ENCODE measurements at regions not wholly inside any gene's neighbourhood (a gene's known extent, or its start where the extent isn't known, plus 50 kb on each side); places are given as distances from the start of the nearest gene placed in this dataset.
"Not testable (repeated sequence)": the region's sequence is repeated elsewhere in the genome, so short reads cannot be mapped to it uniquely, and the experiment has no call there.

DNA sequence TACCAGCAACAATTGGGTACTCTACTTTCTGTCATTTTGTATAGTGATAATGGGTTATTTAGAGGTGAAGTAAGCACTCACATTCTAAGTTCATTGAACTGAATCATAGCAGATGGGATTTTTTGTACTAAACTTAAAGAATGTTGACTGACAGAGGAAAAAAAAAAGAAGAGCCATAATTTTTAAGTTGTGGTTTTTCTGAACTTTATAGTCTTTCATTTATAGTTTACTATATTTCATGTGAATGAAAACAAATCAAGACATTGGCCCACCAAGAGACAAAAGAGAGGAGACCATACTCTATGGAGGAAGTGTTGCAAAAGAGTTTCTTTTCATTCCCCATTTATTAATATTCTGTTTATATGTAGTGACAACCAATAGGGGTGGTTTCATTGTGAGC, 685.7 kb downstream of the BCKDHB start:
- TF ChIP-seq, protein P1, sequence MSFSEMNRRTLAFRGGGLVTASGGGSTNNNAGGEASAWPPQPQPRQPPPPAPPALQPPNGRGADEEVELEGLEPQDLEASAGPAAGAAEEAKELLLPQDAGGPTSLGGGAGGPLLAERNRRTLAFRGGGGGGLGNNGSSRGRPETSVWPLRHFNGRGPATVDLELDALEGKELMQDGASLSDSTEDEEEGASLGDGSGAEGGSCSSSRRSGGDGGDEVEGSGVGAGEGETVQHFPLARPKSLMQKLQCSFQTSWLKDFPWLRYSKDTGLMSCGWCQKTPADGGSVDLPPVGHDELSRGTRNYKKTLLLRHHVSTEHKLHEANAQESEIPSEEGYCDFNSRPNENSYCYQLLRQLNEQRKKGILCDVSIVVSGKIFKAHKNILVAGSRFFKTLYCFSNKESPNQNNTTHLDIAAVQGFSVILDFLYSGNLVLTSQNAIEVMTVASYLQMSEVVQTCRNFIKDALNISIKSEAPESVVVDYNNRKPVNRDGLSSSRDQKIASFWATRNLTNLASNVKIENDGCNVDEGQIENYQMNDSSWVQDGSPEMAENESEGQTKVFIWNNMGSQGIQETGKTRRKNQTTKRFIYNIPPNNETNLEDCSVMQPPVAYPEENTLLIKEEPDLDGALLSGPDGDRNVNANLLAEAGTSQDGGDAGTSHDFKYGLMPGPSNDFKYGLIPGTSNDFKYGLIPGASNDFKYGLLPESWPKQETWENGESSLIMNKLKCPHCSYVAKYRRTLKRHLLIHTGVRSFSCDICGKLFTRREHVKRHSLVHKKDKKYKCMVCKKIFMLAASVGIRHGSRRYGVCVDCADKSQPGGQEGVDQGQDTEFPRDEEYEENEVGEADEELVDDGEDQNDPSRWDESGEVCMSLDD (tag by site-specific recombination; IDR thresholded peaks at IDR 0.05): no peak
- TF ChIP-seq, protein P2, sequence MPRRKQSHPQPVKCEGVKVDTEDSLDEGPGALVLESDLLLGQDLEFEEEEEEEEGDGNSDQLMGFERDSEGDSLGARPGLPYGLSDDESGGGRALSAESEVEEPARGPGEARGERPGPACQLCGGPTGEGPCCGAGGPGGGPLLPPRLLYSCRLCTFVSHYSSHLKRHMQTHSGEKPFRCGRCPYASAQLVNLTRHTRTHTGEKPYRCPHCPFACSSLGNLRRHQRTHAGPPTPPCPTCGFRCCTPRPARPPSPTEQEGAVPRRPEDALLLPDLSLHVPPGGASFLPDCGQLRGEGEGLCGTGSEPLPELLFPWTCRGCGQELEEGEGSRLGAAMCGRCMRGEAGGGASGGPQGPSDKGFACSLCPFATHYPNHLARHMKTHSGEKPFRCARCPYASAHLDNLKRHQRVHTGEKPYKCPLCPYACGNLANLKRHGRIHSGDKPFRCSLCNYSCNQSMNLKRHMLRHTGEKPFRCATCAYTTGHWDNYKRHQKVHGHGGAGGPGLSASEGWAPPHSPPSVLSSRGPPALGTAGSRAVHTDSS (tag by site-specific recombination; IDR thresholded peaks at IDR 0.05): no peak
- TF ChIP-seq, protein P3, sequence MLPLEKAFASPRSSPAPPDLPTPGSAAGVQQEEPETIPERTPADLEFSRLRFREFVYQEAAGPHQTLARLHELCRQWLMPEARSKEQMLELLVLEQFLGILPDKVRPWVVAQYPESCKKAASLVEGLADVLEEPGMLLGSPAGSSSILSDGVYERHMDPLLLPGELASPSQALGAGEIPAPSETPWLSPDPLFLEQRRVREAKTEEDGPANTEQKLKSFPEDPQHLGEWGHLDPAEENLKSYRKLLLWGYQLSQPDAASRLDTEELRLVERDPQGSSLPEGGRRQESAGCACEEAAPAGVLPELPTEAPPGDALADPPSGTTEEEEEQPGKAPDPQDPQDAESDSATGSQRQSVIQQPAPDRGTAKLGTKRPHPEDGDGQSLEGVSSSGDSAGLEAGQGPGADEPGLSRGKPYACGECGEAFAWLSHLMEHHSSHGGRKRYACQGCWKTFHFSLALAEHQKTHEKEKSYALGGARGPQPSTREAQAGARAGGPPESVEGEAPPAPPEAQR (tag by site-specific recombination; IDR thresholded peaks at IDR 0.05): no peak
- TF ChIP-seq GLI4 (tag by site-specific recombination; IDR thresholded peaks at IDR 0.05) (no peak), ZFHX2 (tag by site-specific recombination; conservative IDR thresholded peaks at IDR 0.05) (no peak)
- no peaks in the 10 kb centered on the region for H3K9me3 ChIP-seq (ENCODE audit: control insufficient read depth, insufficient read depth, low read depth, low read length)
- POLR2A ChIA-PET: no interaction called here
- no peaks in the 10 kb centered on the region for H3K4me1 ChIP-seq (ENCODE audit: control insufficient read depth, insufficient read depth, low read length)
- CTCF ChIA-PET: no interaction called here
- H3K4me3 ChIP-seq (ENCODE audit: low read depth, low read length): no peak overlapping the region
- H3K27ac ChIP-seq (ENCODE audit: extremely low read depth, low read depth, low read length): no peak overlapping the region
- H3K36me3 ChIP-seq (ENCODE audit: control insufficient read depth in 2 of 2, insufficient read depth in 1 of 2, low read length in 2 of 2): no peaks in the 10 kb centered on the region

DNA sequence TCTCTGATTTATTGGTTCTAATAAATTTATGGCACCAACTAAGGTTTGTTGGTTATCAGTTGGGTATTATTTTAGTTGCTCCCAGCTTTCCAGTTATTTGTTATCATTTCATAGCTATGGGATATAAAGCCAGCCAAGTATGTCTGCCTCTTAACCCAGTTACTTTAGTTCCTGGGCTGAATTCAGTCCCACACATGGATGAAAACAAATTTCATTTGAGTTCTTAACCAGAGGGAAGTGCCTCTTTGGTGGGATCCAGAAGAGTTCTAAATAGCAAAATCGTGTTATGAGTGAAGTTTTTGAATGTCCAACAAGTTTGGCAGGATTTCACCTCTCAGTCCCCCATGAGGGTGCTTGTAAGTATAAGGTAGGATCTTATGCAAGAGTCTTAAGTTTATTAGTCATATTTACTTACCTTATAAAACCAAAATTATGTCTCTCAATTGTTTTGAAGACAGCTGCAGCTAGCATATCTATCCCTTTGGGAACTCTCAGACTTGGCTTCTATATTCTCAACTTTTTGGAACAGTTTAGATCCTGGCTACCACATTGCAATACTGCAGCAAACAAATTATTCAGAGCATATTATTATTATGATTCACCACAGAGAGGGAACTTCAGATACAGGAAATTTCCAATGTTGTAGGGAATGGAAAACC, 683.6 kb downstream of the BCKDHB start:
- CTCF ChIA-PET: no interaction called here
- Histone ChIP-seq H3K27ac (ENCODE audit: extremely low read depth, low read depth, low read length) (no peak overlapping the region), H3K9me3 (ENCODE audit: control insufficient read depth, insufficient read depth, low read depth, low read length) (no peaks in the 10 kb centered on the region), H3K36me3 (ENCODE audit: control insufficient read depth in 2 of 2, insufficient read depth in 1 of 2, low read length in 2 of 2) (no peaks in the 10 kb centered on the region), H3K4me3 (ENCODE audit: low read depth, low read length) (no peak overlapping the region), H3K4me1 (ENCODE audit: control insufficient read depth, insufficient read depth, low read length) (no peaks in the 10 kb centered on the region)
- TF ChIP-seq ZNF214 (tag by site-specific recombination; IDR thresholded peaks at IDR 0.05; ENCODE audit: borderline replicate concordance): no peak
- TF ChIP-seq ZNF426 (tag by site-specific recombination; IDR thresholded peaks at IDR 0.05): no peak
- TF ChIP-seq ZNF416 (tag by site-specific recombination; IDR thresholded peaks at IDR 0.05): no peak
- POLR2A ChIA-PET: no interaction called here

DNA sequence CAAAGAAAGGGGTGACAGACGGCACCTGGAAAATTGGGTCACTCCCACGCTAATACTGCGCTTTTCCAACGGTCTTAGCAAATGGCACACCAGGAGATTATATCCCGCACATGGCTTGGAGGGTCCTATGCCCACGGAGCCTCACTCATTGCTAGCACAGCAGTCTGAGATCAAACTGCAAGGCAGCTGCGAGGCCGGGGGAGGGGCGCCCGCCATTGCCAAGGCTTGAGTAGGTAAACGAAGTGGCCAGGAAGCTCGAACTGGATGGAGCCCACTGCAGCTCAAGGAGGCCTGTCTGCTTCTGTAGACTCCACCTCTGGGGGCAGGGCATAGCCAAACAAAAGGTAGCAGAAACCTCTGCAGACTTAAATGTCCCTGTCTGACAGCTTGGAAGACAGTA, 676.8 kb downstream of the BCKDHB start:
- H3K27ac ChIP-seq (ENCODE audit: extremely low read depth, low read depth, low read length); CTCF ChIA-PET; H3K4me3 ChIP-seq (ENCODE audit: low read depth, low read length); H3K4me1 ChIP-seq (ENCODE audit: control insufficient read depth, insufficient read depth, low read length); POLR2A ChIA-PET; H3K9me3 ChIP-seq (ENCODE audit: control insufficient read depth, insufficient read depth, low read depth, low read length); H3K36me3 ChIP-seq (ENCODE audit: control insufficient read depth in 2 of 2, insufficient read depth in 1 of 2, low read length in 2 of 2): not testable (repeated sequence)

DNA sequence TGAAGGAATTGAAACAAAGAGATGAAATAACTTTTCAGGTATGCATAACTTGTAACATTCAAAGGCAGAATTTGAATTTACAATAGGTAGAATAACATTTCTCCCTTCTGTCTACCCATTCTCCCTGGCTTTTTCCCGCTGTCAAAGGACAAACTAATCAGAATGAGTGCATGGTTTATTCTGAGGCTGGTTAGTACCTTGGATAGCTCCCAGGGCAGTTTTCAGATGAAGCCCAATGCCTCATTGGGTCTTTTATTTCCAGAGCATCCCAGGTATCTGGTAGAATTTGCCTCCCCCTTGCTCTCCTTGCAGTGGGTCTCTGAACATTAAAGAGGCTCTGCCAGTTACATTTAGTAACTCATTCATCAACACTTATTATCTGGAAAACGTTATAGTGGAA, 665.5 kb downstream of the BCKDHB start:
- ChIA-PET POLR2A (no interaction called here), CTCF (no interaction called here)
- TF ChIP-seq, protein P4, sequence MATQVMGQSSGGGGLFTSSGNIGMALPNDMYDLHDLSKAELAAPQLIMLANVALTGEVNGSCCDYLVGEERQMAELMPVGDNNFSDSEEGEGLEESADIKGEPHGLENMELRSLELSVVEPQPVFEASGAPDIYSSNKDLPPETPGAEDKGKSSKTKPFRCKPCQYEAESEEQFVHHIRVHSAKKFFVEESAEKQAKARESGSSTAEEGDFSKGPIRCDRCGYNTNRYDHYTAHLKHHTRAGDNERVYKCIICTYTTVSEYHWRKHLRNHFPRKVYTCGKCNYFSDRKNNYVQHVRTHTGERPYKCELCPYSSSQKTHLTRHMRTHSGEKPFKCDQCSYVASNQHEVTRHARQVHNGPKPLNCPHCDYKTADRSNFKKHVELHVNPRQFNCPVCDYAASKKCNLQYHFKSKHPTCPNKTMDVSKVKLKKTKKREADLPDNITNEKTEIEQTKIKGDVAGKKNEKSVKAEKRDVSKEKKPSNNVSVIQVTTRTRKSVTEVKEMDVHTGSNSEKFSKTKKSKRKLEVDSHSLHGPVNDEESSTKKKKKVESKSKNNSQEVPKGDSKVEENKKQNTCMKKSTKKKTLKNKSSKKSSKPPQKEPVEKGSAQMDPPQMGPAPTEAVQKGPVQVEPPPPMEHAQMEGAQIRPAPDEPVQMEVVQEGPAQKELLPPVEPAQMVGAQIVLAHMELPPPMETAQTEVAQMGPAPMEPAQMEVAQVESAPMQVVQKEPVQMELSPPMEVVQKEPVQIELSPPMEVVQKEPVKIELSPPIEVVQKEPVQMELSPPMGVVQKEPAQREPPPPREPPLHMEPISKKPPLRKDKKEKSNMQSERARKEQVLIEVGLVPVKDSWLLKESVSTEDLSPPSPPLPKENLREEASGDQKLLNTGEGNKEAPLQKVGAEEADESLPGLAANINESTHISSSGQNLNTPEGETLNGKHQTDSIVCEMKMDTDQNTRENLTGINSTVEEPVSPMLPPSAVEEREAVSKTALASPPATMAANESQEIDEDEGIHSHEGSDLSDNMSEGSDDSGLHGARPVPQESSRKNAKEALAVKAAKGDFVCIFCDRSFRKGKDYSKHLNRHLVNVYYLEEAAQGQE (tag by site-specific recombination; IDR thresholded peaks at IDR 0.05): peak; percentile 91
- no peak for TF ChIP-seq ZNF830 (tag by site-specific recombination; IDR thresholded peaks at IDR 0.05; ENCODE audit: low read depth)
- TF ChIP-seq, protein P5, sequence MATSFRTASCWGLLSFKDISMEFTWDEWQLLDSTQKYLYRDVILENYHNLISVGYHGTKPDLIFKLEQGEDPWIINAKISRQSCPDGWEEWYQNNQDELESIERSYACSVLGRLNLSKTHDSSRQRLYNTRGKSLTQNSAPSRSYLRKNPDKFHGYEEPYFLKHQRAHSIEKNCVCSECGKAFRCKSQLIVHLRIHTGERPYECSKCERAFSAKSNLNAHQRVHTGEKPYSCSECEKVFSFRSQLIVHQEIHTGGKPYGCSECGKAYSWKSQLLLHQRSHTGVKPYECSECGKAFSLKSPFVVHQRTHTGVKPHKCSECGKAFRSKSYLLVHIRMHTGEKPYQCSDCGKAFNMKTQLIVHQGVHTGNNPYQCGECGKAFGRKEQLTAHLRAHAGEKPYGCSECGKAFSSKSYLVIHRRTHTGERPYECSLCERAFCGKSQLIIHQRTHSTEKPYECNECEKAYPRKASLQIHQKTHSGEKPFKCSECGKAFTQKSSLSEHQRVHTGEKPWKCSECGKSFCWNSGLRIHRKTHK (tag by site-specific recombination; IDR thresholded peaks at IDR 0.05): no peak
- H3K27ac ChIP-seq (ENCODE audit: extremely low read depth, low read depth, low read length): no peak overlapping the region
- no peaks in the 10 kb centered on the region for H3K9me3 ChIP-seq (ENCODE audit: control insufficient read depth, insufficient read depth, low read depth, low read length)
- H3K36me3 ChIP-seq (ENCODE audit: control insufficient read depth in 2 of 2, insufficient read depth in 1 of 2, low read length in 2 of 2): no peaks in the 10 kb centered on the region
- no peaks in the 10 kb centered on the region for H3K4me1 ChIP-seq (ENCODE audit: control insufficient read depth, insufficient read depth, low read length)
- no peak overlapping the region for H3K4me3 ChIP-seq (ENCODE audit: low read depth, low read length)
